AG04450 (cell line): ENCODE measurements at regions not wholly inside any gene's neighbourhood (a gene's known extent, or its start where the extent isn't known, plus 50 kb on each side); places are given as distances from the start of the nearest gene placed in this dataset.

Experiments
- CTCF ChIA-PET: fragments of 300-600, 350-600 bp; formaldehyde crosslinking; extraction: SDS; loops from one replicate; lab custom pipeline; 2022; ENCODE audit warnings: antibody characterized with exemption, inconsistent platforms; lab: Charles Lee
- POLR2A ChIA-PET: fragments of 350-600 bp; formaldehyde crosslinking; extraction: SDS; loops from one replicate; lab custom pipeline; 2021; ENCODE audit warnings: antibody characterized with exemption, inconsistent platforms; lab: Yijun Ruan, JAX
- DNase-seq: peaks from one replicate; pipeline ENCODE4 v3.0.0-alpha.2; 2011; ENCODE audit warnings: low read depth, low spot score
- H3K27ac ChIP-seq: one replicate; pipeline ENCODE4 v1.5.1; 2012; ENCODE audit warnings: low read depth, low read length, control low read depth
- H3K27me3 ChIP-seq: one replicate; pipeline ENCODE4 v1.6.0; 2012; ENCODE audit warnings: low read length; ENCODE audit not compliant: control insufficient read depth, insufficient read depth
- H3K4me3 ChIP-seq: 2 replicates; pipeline ENCODE4 v1.5.1; 2011; ENCODE audit warnings: mild to moderate bottlenecking, low read depth, low read length, control low read depth
- H3K9me3 ChIP-seq: 2 replicates; pipeline ENCODE4 v1.5.1; 2012; ENCODE audit warnings: low read length; ENCODE audit not compliant: control insufficient read depth, insufficient read depth
- TF ChIP-seq, protein P1 (sequence below): IDR thresholded peaks from 2 replicates; pipeline ENCODE4 v1.5.1; 2011; ENCODE audit warnings: low read depth, low read length, control low read depth, inconsistent platforms

DNA sequence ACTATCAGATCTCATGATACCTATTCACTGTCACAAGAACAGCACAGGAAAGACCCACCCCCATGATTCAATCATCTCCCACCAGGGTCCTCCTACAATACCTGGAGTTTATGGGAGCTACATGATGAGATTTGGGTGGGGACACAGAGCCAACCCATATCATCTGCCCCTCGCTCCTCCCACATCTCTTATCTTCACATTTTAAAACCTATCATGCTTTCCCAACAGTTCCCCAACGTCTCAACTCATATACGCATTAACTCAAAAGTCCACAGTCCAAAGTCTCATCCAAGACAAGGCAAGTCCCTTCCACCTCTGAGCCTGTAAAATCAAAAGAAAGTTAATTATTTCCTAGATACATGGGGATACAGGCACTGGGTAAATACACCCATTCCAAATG lies 1185.2 kb downstream of the PCDH7 start:
- ChIA-PET POLR2A (no interaction called here), CTCF (no interaction called here)
- H3K9me3 ChIP-seq = no peaks in the 10 kb centered on the region
- no peak for DNase-seq
- no peak overlapping the region for H3K27ac ChIP-seq
- H3K27me3 ChIP-seq = no peaks in the 10 kb centered on the region
- TF ChIP-seq, protein P1, sequence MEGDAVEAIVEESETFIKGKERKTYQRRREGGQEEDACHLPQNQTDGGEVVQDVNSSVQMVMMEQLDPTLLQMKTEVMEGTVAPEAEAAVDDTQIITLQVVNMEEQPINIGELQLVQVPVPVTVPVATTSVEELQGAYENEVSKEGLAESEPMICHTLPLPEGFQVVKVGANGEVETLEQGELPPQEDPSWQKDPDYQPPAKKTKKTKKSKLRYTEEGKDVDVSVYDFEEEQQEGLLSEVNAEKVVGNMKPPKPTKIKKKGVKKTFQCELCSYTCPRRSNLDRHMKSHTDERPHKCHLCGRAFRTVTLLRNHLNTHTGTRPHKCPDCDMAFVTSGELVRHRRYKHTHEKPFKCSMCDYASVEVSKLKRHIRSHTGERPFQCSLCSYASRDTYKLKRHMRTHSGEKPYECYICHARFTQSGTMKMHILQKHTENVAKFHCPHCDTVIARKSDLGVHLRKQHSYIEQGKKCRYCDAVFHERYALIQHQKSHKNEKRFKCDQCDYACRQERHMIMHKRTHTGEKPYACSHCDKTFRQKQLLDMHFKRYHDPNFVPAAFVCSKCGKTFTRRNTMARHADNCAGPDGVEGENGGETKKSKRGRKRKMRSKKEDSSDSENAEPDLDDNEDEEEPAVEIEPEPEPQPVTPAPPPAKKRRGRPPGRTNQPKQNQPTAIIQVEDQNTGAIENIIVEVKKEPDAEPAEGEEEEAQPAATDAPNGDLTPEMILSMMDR = no peak
- H3K4me3 ChIP-seq = no peak overlapping the region

DNA sequence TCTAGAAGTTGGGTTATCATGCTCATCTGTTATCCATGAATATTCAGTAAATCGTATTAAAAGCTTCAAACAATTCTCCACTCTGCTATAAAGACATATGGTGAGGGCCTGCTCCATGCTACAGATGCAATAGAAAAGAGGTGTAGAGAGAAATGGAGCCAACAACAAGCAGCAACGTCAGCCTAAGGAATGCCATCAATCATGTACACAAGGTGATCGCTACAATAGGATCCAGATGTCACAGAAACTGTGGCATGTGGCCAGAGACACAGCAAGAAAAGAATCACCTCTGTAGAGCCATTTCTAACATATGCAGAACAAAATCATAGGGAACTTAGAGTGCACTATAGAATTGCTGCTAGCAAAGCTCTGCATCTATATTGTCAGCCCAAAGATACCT lies 1188.1 kb downstream of the PCDH7 start:
- DNase-seq = no peak
- Histone ChIP-seq H3K27ac (no peak overlapping the region), H3K4me3 (no peak overlapping the region), H3K27me3 (no peaks in the 10 kb centered on the region), H3K9me3 (no peaks in the 10 kb centered on the region)
- CTCF ChIA-PET = no interaction called here
- POLR2A ChIA-PET = no interaction called here
- TF ChIP-seq, protein P1 = no peak

DNA sequence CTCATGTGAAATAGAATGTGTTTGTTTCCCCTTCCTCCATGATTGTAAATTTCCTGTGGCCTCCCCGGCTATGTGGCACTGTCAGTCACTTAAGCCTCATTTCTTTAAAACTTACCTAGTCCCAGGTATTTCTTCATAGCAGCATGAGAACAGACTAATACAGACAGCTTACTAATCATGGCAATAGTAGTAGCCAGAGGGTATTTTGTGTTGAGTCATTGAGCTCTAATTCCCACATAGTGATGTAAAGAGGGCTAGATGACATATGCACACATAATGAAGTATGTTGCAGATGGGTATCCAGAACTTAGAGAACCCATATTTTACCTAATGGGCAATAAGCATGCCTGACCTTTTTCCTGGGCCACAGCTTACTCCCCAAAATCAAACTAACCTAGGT lies 1197.2 kb downstream of the PCDH7 start:
- H3K4me3 ChIP-seq = no peak overlapping the region
- DNase-seq = no peak
- no peaks in the 10 kb centered on the region for H3K27me3 ChIP-seq
- POLR2A ChIA-PET = no interaction called here
- H3K27ac ChIP-seq = no peak overlapping the region
- TF ChIP-seq, protein P1 = no peak
- CTCF ChIA-PET = no interaction called here
- no peaks in the 10 kb centered on the region for H3K9me3 ChIP-seq

DNA sequence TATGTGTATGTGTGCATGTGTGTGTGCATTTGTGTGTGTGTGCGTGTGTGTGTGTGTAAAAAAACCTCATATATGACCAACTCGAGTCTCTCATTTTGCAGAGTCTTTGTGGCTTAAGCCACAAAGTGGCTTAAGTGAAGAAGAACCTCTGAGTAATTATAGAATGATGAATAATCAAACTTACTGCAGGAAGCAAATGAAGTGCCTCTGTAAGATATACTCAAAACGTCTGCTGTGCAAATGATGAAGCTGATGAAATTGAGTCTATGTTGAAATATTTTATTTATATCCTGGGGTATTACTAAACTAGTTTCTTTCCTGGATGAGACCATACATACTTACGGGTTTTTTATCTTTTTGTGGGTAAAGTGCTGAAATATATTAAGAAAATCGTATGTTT lies 1198.7 kb downstream of the PCDH7 start:
- POLR2A ChIA-PET = no interaction called here
- DNase-seq = no peak
- TF ChIP-seq, protein P1 = no peak

DNA sequence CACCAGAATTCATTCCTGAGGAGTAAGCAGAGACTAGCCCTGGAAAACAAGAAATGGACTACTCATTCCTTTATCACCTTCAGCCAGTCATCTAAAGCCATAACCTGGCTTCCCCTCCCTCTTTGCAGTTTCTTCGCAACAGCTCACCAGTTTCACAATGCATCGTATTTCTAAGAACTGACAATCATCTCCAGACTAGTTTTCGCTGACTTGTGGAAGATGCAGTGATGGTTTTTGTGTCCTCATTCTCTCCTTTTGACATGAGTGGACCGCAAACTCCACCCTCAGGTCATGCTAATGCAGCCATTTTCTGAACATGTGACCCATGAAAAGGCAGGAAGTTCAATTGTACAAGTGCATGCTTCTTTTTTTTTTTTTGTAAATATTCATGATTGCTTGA lies 1203.5 kb downstream of the PCDH7 start:
- no peak for DNase-seq
- TF ChIP-seq, protein P1 = no peak
- CTCF ChIA-PET = no interaction called here
- H3K9me3 ChIP-seq = peaks cover 4% of the 10 kb centered on the region; the same call in 1 of the 2 replicates
- no peak overlapping the region for H3K27ac ChIP-seq
- H3K27me3 ChIP-seq = no peaks in the 10 kb centered on the region
- POLR2A ChIA-PET = no interaction called here
- no peak overlapping the region for H3K4me3 ChIP-seq

More for the DNA sequence above, 1198.7 kb downstream of the PCDH7 start:
- no peaks in the 10 kb centered on the region for H3K27me3 ChIP-seq
- no peak overlapping the region for H3K4me3 ChIP-seq
- CTCF ChIA-PET = no interaction called here
- no peaks in the 10 kb centered on the region for H3K9me3 ChIP-seq
- no peak overlapping the region for H3K27ac ChIP-seq
